Body of pancreas (tissue), 4 donors: ENCODE measurements at regions not wholly inside any gene's neighbourhood (a gene's known extent, or its start where the extent isn't known, plus 50 kb on each side); places are given as distances from the start of the nearest gene placed in this dataset.

Source experiments
- ATAC-seq: fragments of 150-250 bp; one replicate; pipeline ENCODE4 v1.9.1; 2016
- DNase-seq, 4 donors: peaks; one replicate each; pipeline ENCODE4 v3.0.0-alpha.2; 2019
- H3K27ac ChIP-seq, 4 donors: fragments of 200-600 bp; sonication (generic); 1 replicate in 3 of 4; 2 replicates in 1 of 4; pipeline versions ENCODE4 v1.5.1 to v1.6.1; 2016 to 2019; ENCODE audit warnings: mild to moderate bottlenecking in 1 of 4, mixed read lengths in 1 of 4, moderate library complexity in 1 of 4
- H3K27me3 ChIP-seq, 2 donors: fragments of 200-600 bp; sonication (generic); one replicate each; pipeline ENCODE4 v1.6.0; 2016; ENCODE audit warnings: mild to moderate bottlenecking in 1 of 2
- H3K36me3 ChIP-seq, 2 donors: fragments of 200-600 bp; sonication (generic); replicated peaks in 1 of 2; 2 replicates each; pipeline ENCODE4 v1.5.1; 2016; ENCODE audit warnings: low read depth in 2 of 2; ENCODE audit not compliant: insufficient read depth in 1 of 2
- H3K4me1 ChIP-seq: fragments of 200-600 bp; sonication (generic); one replicate; pipeline ENCODE4 v1.6.0; 2016
- H3K4me3 ChIP-seq, 2 donors: fragments of 200-600 bp; sonication (generic); 1 replicate in 1 of 2; 2 replicates in 1 of 2; pipeline ENCODE4 v1.5.1; 2016 to 2019
- H3K9me3 ChIP-seq, 3 donors: fragments of 200-600 bp; sonication (generic); 1 replicate in 2 of 3; 2 replicates in 1 of 3; pipeline ENCODE4 v1.5.1; 2016
- CTCF ChIP-seq, 7 experiments: fragments of 450-650 bp in 4 of 7; fragments of 200-600 bp in 3 of 7; sonication (generic) in 3 of 7; IDR thresholded peaks; one replicate each; pipeline ENCODE4 v1.5.1; 2016 to 2019; ENCODE audit warnings: antibody characterized with exemption in 7 of 7
- POLR2A ChIP-seq, 3 donors: fragments of 450-650 bp; IDR thresholded peaks; one replicate each; pipeline ENCODE4 v1.6.1; 2016; ENCODE audit warnings: antibody characterized with exemption in 3 of 3, mild to moderate bottlenecking in 2 of 3
- WGBS, 2 donors: methylation state at CpG; one replicate each; pipeline ENCODE4 v1.1.5; 2017; 5-methylcytosine and 5-hydroxymethylcytosine counted together
- intact Hi-C: fragments of 100-400 bp; cut with DNase I; formaldehyde crosslinking; loops from one replicate; pipeline ENCODE4 v1.15.1; 2023

- H3K4me3 ChIP-seq, result no peak overlapping the region
- H3K27me3 ChIP-seq, result no peaks in the 10 kb centered on the region
- DNase-seq (no peak), ATAC-seq (no peak)
- H3K36me3 ChIP-seq, result no peaks in the 10 kb centered on the region
- H3K27ac ChIP-seq, result no peak overlapping the region
- TF ChIP-seq POLR2A (IDR thresholded peaks at IDR 0.05), result no peak
- no peak for TF ChIP-seq CTCF (IDR thresholded peaks at IDR 0.05)
- intact Hi-C loops, result no loop called here
- WGBS, 2 donors, result 92 to 93% methylated on average over 4 of the region's 4 CpGs
- H3K9me3 ChIP-seq, result no peaks in the 10 kb centered on the region
- H3K4me1 ChIP-seq, result no peaks in the 10 kb centered on the region
Observed at GRCh38 chr13:38093425-38093824, 223.9 kb upstream of the TRPC4 start.

GRCh38 chr13:38090913-38091312 lies 221.3 kb upstream of the TRPC4 start:
- no peak for ATAC-seq
- H3K27me3 ChIP-seq, result no peaks in the 10 kb centered on the region
- 43 to 50% methylated on average over 2 of the region's 2 CpGs for WGBS, 2 donors
- intact Hi-C loops, result no loop called here
- H3K36me3 ChIP-seq, result peaks cover 0 to 4% of the 10 kb centered on the region in 2 donors
- no peak overlapping the region for H3K4me3 ChIP-seq
- TF ChIP-seq CTCF (IDR thresholded peaks at IDR 0.05) (no peak), POLR2A (IDR thresholded peaks at IDR 0.05) (no peak)
- no peaks in the 10 kb centered on the region for H3K9me3 ChIP-seq
- no peaks in the 10 kb centered on the region for H3K4me1 ChIP-seq
- DNase-seq, result no peak
- no peak overlapping the region for H3K27ac ChIP-seq

GRCh38 chr13:38086721-38087120 lies 217.1 kb upstream of the TRPC4 start:
- Histone ChIP-seq H3K9me3 (no peaks in the 10 kb centered on the region), H3K4me1 (no peaks in the 10 kb centered on the region), H3K4me3 (no peak overlapping the region), H3K27ac (no peak overlapping the region), H3K36me3 (peaks cover 0 to 4% of the 10 kb centered on the region in 2 donors), H3K27me3 (no peaks in the 10 kb centered on the region)
- ATAC-seq, result no peak
- no peak for TF ChIP-seq CTCF (IDR thresholded peaks at IDR 0.05)
- TF ChIP-seq POLR2A (IDR thresholded peaks at IDR 0.05), result no peak
- intact Hi-C loops, result no loop called here
- DNase-seq, result no peak
- WGBS, 2 donors, result 83 to 94% methylated on average over 3 to 4 of the region's 4 CpGs

- no peak for ATAC-seq
Observed at GRCh38 chr13:38086013-38086412, 216.4 kb upstream of the TRPC4 start.

More at GRCh38 chr13:38086013-38086412, 216.4 kb upstream of the TRPC4 start:
- no peaks in the 10 kb centered on the region for H3K4me1 ChIP-seq
- 93 to 98% methylated on average over 3 of the region's 3 CpGs for WGBS, 2 donors
- H3K9me3 ChIP-seq, result no peaks in the 10 kb centered on the region
- no peak overlapping the region for H3K27ac ChIP-seq
- TF ChIP-seq CTCF (IDR thresholded peaks at IDR 0.05) (no peak), POLR2A (IDR thresholded peaks at IDR 0.05) (no peak)
- DNase-seq, result no peak
- no peak overlapping the region for H3K4me3 ChIP-seq
- H3K27me3 ChIP-seq, result no peaks in the 10 kb centered on the region
- peaks cover 0 to 4% of the 10 kb centered on the region in 2 donors for H3K36me3 ChIP-seq
- intact Hi-C loops, result no loop called here
